Hepatic stellate cell (primary cell): ENCODE measurements at regions not wholly inside any gene's neighbourhood (a gene's known extent, or its start where the extent isn't known, plus 50 kb on each side); places are given as distances from the start of the nearest gene placed in this dataset.

Experiments used
- DNase-seq: peaks from one replicate; pipeline ENCODE4 v3.0.0; 2011; ENCODE audit warnings: low spot score

DNA sequence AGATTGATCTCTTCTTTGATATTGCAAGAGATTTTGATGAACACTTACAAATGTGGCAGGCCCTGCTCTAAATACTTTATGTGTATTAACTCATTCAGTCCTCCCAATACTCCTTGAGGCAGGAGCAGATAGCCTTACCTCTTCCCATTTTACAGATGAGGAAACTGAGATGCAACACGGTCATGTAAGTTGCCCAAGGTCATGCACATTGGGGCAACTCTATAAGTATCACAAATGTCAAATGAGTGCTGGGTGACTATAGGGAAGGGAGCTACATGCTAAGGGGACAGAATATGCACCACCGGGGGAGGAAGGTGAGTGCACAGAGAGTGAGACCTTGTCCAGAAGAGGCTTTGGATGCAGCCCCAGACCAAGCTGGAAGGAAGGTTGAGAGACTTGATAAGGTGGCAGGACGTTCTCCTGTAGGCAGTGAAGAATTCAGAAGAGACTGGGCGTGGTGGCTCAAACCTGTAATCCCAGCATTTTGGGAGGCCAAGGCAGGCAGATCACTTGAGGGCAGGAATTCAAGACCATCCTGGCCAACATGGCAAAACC lies 132.3 kb upstream of the PWP1 start:
- DNase-seq = no peak

DNA sequence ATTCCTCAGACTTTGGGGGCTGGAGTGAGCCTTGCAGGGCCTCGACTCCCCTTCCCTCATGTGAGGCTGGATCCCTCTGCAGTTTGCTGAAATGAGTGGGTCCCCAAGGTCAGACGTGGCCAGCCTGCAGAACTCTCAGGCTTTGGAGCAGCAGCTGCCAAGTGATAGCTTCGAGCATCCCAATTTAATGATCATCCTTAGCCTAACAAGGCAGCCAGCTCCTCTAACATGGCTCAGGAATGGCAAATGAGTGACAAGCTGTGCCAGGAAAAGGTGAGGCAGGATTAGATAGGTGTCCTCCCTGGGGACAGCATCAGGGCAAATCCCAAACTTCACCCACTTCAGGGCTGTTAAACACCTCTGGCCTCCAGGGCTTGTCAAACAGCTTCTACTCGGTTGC lies 130.7 kb upstream of the PWP1 start:
- no peak for DNase-seq

- no peak for DNase-seq
Observed at GRCh38 chr12:107557026-107557425, 128.6 kb upstream of the PWP1 start.

GRCh38 chr12:107557589-107558100 lies 128.0 kb upstream of the PWP1 start:
- DNase-seq = no peak

- no peak for DNase-seq
Observed at GRCh38 chr12:107558141-107558815, 127.3 kb upstream of the PWP1 start.

- no peak for DNase-seq
Observed at GRCh38 chr12:107558816-107559382, 126.7 kb upstream of the PWP1 start.

GRCh38 chr12:107560165-107560898 lies 125.3 kb upstream of the PWP1 start:
- DNase-seq = no peak

GRCh38 chr12:107560899-107561285 lies 124.7 kb upstream of the PWP1 start:
- DNase-seq = no peak

DNA sequence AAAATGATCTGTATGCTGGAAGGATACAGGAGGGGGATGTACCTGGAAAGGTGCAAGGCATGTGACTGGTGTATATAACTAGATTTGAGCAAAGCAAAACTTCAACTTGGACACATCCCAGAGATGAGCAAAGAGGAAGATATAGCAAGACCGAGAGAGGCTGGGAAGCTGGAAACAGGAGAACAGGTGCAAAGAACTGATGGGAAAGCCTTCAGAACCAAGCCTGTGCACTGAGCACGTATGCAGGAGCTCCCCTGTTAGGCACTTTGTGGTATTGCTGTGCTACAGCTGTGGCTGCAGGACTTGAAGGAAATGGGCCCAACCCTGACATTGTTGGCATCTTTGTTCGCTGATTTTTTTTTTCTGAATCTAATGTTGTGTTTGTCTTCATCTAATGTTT lies 120.7 kb upstream of the PWP1 start:
- DNase-seq = no peak

DNA sequence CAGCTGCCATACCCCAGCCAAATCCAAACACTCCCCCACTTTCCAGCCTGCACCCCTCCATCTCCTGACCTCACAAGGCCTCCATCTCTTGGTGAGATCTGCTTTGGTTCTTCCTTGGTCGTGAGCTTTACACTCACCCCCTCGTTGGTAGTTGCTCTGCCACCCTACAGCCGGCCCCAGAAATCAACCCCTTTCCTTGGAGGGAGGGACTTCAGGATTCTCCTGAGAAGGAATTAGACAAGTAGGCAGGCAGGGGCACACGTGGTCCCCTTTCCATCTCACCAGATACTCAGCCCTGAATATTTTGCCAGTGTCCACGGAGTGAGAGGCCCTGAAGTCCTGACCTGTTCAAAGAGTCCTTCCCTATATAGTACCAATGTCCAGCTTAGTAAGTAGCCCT lies 120.0 kb upstream of the PWP1 start:
- no peak for DNase-seq

DNA sequence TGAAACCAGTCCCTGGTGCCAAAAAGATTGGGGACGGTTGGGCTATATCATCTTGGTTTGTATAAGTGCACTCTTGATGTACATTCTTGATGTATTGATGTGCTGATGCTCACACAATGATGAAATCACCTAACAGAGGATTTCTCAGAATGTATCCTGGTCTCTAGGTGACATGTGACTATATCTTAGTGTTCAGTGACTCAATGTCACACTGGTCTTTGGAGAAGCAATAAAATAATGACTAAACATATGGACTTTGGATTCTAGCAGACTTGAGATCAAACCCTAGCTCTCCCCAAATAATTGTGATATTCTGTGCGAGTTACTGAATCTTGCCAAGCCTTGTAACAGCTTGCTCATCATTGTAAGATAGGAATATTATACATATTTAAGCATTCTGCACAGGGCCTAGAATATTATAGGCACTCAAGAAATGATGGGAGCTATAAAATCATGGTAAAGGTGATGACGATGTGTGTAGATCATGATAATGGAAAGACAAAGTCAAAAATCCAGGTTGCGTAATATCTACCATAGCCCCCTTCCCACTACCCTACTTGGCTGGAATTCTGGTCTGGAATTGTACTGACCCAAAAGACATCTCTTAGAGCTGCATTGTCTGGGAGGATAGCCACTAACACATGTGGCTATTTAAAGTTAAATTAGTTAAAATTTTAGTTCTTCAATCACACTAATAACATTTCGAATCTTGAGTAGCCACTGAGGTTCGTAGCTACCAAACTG lies 117.6 kb upstream of the PWP1 start:
- no peak for DNase-seq

DNA sequence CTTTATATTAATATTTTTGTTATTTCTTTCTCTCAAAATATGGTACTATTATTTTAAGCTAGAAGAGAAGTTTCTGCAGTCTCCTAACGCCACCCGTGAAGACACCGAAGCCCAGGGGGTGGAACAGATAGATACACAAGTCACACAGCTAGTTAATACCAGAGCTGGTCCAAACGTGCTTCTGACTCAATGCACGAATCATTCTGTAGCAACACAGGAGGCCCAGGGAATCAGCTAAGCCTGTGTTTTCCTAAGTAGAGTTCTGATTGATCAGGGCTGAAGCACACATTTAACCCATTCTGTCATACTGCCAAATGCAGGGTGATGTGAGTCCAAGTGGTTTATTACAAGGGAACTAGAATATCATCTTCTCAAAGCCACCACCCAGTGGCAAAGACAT lies 116.9 kb upstream of the PWP1 start:
- DNase-seq = no peak

- no peak for DNase-seq
Observed at GRCh38 chr12:107570721-107571120, 114.9 kb upstream of the PWP1 start.

DNA sequence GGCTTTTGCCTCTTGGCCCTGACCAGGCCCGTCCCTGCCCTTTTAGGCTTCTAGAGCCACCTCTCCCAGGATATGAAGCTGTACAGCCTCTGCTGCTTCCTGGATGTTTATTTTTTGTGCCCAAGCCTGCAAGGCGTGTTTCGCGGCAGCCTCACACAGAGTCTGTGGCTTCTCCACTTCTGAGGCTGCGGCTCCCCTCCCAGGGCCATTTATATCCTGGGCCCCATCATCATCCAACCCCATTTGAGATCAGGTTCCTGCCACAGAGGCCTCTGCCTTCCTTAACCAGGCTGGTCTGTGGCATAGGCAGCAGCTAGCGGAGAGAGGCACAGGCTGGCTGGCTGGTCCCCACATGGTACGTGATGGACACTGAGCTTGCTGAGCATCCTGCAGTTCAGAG lies 114.1 kb upstream of the PWP1 start:
- no peak for DNase-seq

- no peak for DNase-seq
Observed at GRCh38 chr12:107574691-107575090, 110.9 kb upstream of the PWP1 start.

DNA sequence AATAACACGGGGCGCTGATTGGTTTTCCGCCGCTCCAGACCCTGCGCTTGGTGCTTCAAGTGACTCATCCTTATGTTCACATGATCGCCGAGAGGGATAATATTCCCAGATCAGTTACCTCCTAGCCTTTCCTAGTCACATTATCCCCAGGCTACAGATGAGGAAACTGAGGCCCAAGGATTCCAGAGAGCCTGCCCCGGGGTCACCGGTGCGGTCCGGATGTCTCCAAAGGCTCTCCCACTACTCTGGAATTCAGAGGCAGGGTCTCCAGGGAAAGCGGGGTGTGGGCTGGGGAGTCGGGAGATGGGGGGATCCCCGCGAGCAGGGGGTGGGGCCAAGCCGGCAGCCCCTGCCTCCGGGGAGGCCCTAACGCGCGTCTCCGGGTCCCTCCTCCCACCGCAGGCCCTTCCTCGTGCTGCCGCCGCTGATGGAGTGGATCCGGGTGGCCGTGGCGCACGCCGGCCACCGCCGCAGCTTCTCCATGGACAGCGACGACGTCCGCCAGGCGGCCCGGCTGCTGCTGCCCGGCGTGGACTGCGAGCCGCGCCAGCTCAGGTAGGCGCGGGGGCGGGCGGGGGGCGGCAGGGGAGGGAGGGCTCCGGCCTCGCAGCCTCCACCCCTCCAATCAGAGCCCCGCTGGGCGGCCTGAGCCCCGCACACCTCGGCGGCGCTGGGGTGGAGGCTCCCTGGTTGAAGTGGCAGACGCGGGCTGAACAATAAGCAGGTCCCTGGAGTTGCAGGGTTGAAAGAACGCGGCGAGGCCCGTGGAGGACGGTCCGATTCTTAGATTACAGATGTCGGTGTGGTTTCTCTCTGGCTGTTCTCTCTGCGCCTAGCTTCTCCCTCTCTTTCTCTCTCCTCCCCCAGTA lies 104.6 kb upstream of the PWP1 start:
- DNase-seq = no peak

DNA sequence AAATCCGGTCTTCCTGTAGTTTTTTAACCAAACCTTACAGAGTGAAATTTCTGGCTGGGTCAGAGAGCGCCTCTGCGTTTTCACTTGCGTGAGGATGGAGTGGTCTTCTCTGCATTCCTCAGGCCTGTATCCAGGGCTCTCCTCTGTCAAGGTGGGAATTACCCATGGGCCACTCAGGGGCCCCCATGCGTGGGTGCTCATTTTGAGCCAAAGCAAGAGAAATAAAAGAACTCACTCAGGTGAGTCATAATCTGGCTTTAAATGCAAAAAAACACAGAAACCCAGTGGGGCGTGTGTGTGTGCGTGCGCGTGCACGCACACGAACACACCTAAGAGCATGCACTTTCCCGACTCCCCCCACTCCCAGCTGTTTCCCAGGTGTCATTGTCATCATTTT lies 104.0 kb upstream of the PWP1 start:
- no peak for DNase-seq

DNA sequence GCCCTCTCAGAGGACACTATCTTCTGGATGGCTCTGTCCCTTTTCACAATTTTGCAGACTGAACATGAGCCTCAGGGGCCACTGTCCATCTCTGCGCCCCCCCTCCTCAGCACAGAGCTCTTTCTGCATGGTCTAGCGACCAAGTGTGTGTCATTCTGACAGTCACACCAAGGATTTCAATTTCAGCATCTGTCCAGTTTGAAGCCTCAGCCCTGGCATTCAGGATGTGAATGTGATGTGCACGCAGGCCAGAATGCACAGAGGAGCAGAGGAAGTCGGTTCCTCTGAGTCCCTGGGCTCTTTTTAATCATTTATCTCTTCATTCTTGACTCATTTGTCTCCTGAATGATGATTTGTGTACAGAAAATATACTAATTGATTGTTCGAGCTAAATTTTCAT lies 102.0 kb upstream of the PWP1 start:
- no peak for DNase-seq

GRCh38 chr12:107584563-107584962 lies 101.0 kb upstream of the PWP1 start:
- no peak for DNase-seq

GRCh38 chr12:107586256-107586970 lies 99.2 kb upstream of the PWP1 start:
- DNase-seq = no peak

- DNase-seq = no peak
Observed at GRCh38 chr12:107590413-107590812, 95.2 kb upstream of the PWP1 start.
